Chondrocyte (in vitro differentiated cells): ENCODE measurements at regions not wholly inside any gene's neighbourhood (a gene's known extent, or its start where the extent isn't known, plus 50 kb on each side); places are given as distances from the start of the nearest gene placed in this dataset.

Experiments
- DNase-seq: peaks from one replicate; pipeline ENCODE4 v3.0.0; 2021; ENCODE audit warnings: mixed read lengths, low spot score
- H3K27ac Mint-ChIP-seq: one replicate; pipeline ENCODE4 v1.8.0; 2021; ENCODE audit warnings: mild to moderate bottlenecking, moderate library complexity, mixed read lengths; ENCODE audit not compliant: unreplicated experiment
- H3K27me3 Mint-ChIP-seq: 2 replicates; pipeline ENCODE4 v1.8.0; 2021; ENCODE audit warnings: low read depth, mixed read lengths
- H3K36me3 Mint-ChIP-seq: 2 replicates; pipeline ENCODE4 v1.8.0; 2021; ENCODE audit warnings: low read depth, mixed read lengths
- H3K4me1 Mint-ChIP-seq: 2 replicates; pipeline ENCODE4 v1.8.0; 2021; ENCODE audit warnings: low read depth, mild to moderate bottlenecking, mixed read lengths
- H3K4me3 Mint-ChIP-seq: one replicate; pipeline ENCODE4 v1.8.0; 2021; ENCODE audit warnings: mild to moderate bottlenecking, moderate library complexity, mixed read lengths; ENCODE audit not compliant: unreplicated experiment
- H3K9me3 Mint-ChIP-seq: 2 replicates; pipeline ENCODE4 v1.8.0; 2021; ENCODE audit warnings: low read depth, mixed read lengths
- TF ChIP-seq, protein P1 (sequence below): fragments of 200-600 bp; sonication (generic); IDR thresholded peaks from 2 replicates; pipeline ENCODE4 v1.5.0; 2021; ENCODE audit warnings: antibody characterized with exemption, mild to moderate bottlenecking, moderate library complexity

- DNase-seq: no peak
- no peak overlapping the region for H3K27ac Mint-ChIP-seq
- peaks cover 5% of the 10 kb centered on the region for H3K27me3 Mint-ChIP-seq
- TF ChIP-seq, protein P1, sequence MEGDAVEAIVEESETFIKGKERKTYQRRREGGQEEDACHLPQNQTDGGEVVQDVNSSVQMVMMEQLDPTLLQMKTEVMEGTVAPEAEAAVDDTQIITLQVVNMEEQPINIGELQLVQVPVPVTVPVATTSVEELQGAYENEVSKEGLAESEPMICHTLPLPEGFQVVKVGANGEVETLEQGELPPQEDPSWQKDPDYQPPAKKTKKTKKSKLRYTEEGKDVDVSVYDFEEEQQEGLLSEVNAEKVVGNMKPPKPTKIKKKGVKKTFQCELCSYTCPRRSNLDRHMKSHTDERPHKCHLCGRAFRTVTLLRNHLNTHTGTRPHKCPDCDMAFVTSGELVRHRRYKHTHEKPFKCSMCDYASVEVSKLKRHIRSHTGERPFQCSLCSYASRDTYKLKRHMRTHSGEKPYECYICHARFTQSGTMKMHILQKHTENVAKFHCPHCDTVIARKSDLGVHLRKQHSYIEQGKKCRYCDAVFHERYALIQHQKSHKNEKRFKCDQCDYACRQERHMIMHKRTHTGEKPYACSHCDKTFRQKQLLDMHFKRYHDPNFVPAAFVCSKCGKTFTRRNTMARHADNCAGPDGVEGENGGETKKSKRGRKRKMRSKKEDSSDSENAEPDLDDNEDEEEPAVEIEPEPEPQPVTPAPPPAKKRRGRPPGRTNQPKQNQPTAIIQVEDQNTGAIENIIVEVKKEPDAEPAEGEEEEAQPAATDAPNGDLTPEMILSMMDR: no peak
- H3K36me3 Mint-ChIP-seq: no peaks in the 10 kb centered on the region
- no peak overlapping the region for H3K4me3 Mint-ChIP-seq
- peaks cover 4% of the 10 kb centered on the region for H3K9me3 Mint-ChIP-seq
- no peaks in the 10 kb centered on the region for H3K4me1 Mint-ChIP-seq
These were observed 77.3 kb downstream of the TMEM100 start for GRCh38 chr17:55645361-55645760.

DNA sequence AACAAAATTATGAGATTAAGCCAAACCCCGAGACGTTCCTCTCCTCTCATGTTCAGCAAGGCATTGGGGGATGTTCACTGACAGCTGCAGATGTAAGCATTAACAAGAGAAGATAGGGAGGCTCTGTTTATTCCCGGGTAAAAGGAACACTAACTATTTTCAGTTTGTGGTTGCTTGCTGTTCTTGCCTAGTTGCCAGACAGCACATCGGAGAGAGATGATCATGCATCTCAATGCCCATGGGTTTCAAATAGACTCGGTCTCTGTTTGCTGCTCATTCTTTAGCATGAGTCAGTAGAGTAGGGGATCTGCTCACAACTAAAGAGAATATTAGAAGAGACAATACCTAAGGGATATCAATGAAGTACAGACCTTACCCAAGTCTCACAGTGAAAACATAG lies 78.3 kb downstream of the TMEM100 start:
- no peak overlapping the region for H3K27ac Mint-ChIP-seq
- peaks cover 4% of the 10 kb centered on the region for H3K9me3 Mint-ChIP-seq
- H3K36me3 Mint-ChIP-seq: no peaks in the 10 kb centered on the region
- TF ChIP-seq, protein P1: no peak
- peaks cover 5% of the 10 kb centered on the region for H3K27me3 Mint-ChIP-seq
- no peak overlapping the region for H3K4me3 Mint-ChIP-seq
- no peak for DNase-seq
- no peaks in the 10 kb centered on the region for H3K4me1 Mint-ChIP-seq

GRCh38 chr17:55642741-55643140 lies 79.9 kb downstream of the TMEM100 start:
- Mint-ChIP-seq H3K36me3 (no peaks in the 10 kb centered on the region), H3K4me1 (no peaks in the 10 kb centered on the region), H3K4me3 (no peak overlapping the region), H3K27me3 (peaks cover 2% of the 10 kb centered on the region), H3K9me3 (peaks cover 4% of the 10 kb centered on the region), H3K27ac (no peak overlapping the region)
- no peak for DNase-seq
- TF ChIP-seq, protein P1: no peak

DNA sequence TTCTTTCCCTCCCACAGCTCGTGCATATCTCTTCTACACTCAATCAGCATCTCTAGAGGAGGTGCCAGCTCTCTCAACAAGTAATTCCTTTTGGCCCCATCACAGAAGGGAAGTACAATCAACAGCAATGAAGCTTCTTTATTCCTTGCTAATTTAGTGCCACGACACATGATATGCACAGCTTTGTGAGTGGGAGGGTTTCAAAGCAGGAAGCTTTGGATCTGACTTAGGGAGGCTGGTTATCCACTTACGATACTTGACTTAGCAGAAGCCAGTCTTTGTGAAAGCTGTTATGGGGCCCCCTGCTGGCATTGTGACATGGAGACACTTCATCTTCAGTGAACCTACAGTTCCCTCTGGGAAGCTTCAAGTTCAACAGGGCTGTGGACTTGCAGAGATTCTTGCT lies 81.0 kb downstream of the TMEM100 start:
- H3K36me3 Mint-ChIP-seq: no peaks in the 10 kb centered on the region
- peaks cover 4% of the 10 kb centered on the region for H3K9me3 Mint-ChIP-seq
- H3K27ac Mint-ChIP-seq: no peak overlapping the region
- no peak overlapping the region for H3K4me3 Mint-ChIP-seq
- TF ChIP-seq, protein P1: peak; percentile 59
- H3K27me3 Mint-ChIP-seq: no peaks in the 10 kb centered on the region
- DNase-seq: no peak
- H3K4me1 Mint-ChIP-seq: no peaks in the 10 kb centered on the region

- no peaks in the 10 kb centered on the region for H3K4me1 Mint-ChIP-seq
- TF ChIP-seq, protein P1: no peak
- H3K4me3 Mint-ChIP-seq: no peak overlapping the region
- no peaks in the 10 kb centered on the region for H3K27me3 Mint-ChIP-seq
- peaks cover 4% of the 10 kb centered on the region for H3K9me3 Mint-ChIP-seq
- no peak overlapping the region for H3K27ac Mint-ChIP-seq
- no peak for DNase-seq
- no peaks in the 10 kb centered on the region for H3K36me3 Mint-ChIP-seq
These were observed 83.6 kb downstream of the TMEM100 start for GRCh38 chr17:55639096-55639495.
